WERI-Rb-1 (cell line): ENCODE measurements at regions not wholly inside any gene's neighbourhood (a gene's known extent, or its start where the extent isn't known, plus 50 kb on each side); places are given as distances from the start of the nearest gene placed in this dataset.

Experiments used
- DNase-seq: peaks from one replicate; pipeline ENCODE4 v3.0.0-alpha.2; 2020
- H3K27ac ChIP-seq: fragments of 250-450 bp; sonication (Bioruptor Pico); 2 replicates; pipeline ENCODE4 v1.5.1; 2020; ENCODE audit warnings: mild to moderate bottlenecking, moderate library complexity
- H3K27me3 ChIP-seq: fragments of 250-450 bp; sonication (Bioruptor Pico); 2 replicates; pipeline ENCODE4 v1.5.1; 2021; ENCODE audit warnings: mild to moderate bottlenecking, low read depth, moderate library complexity; ENCODE audit not compliant: insufficient read depth, severe bottlenecking
- H3K36me3 ChIP-seq: fragments of 250-450 bp; sonication (Bioruptor Pico); 2 replicates; pipeline ENCODE4 v1.5.1; 2020; ENCODE audit warnings: mild to moderate bottlenecking, moderate library complexity
- H3K4me3 ChIP-seq: 2 replicates; pipeline ENCODE4 v1.5.1; 2011; ENCODE audit warnings: low read depth, mild to moderate bottlenecking, control low read depth, low read length
- H3K9me3 ChIP-seq: fragments of 250-450 bp; sonication (Bioruptor Pico); 2 replicates; pipeline ENCODE4 v1.5.1; 2021; ENCODE audit warnings: mild to moderate bottlenecking, moderate library complexity; ENCODE audit not compliant: severe bottlenecking
- CTCF ChIP-seq: IDR thresholded peaks from 2 replicates; pipeline ENCODE4 v1.5.1; 2011; ENCODE audit warnings: low read depth, mild to moderate bottlenecking, control low read depth, inconsistent platforms, low read length

DNA sequence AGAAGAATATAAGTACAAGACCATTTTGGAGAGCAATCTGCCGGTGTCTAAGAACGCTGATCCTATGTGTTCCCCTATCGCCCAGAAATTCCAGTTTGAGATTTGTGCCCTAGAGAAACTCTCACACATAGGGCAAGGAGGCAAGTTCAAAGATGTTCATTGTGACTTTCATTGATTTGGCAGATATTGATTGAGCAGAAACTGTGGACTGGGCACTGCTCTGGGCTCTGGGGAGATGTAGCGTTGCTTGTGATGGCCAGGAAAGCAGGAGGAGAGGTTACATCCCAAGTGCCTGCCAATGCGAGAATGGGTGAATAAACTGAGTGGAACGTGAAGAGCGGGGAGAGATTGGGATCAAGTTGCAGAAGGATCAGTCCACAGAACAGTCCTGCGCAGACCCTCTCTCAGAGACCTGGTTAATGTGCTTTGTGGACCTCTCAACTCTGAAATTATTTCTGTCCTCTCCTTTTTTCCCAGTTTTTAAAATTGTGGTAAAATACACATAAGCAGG lies 123.9 kb upstream of the PEG3 start:
- Histone ChIP-seq H3K27me3 (no peaks in the 10 kb centered on the region), H3K9me3 (no peaks in the 10 kb centered on the region), H3K36me3 (no peaks in the 10 kb centered on the region), H3K27ac (no peak overlapping the region), H3K4me3 (no peak overlapping the region)
- TF ChIP-seq CTCF = no peak
- no peak for DNase-seq

GRCh38 chr19:56966225-56966696 lies 125.7 kb upstream of the PEG3 start:
- Histone ChIP-seq H3K27ac (no peak overlapping the region), H3K27me3 (no peaks in the 10 kb centered on the region), H3K4me3 (no peak overlapping the region), H3K36me3 (no peaks in the 10 kb centered on the region), H3K9me3 (no peaks in the 10 kb centered on the region)
- TF ChIP-seq CTCF = no peak
- DNase-seq = peak; percentile 29

DNA sequence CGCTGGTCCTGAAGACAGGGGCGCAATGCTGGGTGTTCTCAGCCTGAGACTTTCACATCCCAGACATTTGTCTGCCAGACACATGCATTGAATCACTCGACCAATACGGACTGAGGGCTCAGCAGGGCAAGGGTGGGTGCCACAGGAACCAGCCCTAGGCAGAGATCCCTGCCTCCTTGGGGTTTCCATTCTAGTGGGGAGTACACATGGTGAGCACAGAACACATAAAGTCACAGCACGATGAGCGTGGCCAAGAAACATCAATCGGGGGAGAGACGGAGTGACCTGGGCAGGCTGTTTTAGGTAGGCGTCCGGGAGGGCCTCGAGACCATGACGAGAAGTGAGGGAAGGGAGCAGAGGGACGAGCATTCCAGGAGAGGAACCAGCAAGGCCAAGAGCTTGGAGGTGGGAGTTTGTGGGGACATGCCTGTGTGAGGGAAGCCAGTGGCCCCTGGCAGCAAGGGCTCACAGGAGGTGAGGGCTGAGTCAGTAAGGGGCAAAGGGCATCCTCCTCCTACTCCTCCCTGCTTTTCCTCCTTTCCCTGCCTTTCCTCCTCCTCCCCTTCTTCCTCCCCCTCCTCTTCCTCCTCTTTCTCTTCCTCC lies 126.3 kb upstream of the PEG3 start:
- TF ChIP-seq CTCF = no peak
- H3K27ac ChIP-seq = no peak overlapping the region
- H3K9me3 ChIP-seq = no peaks in the 10 kb centered on the region
- no peak overlapping the region for H3K4me3 ChIP-seq
- H3K36me3 ChIP-seq = no peaks in the 10 kb centered on the region
- DNase-seq = no peak
- H3K27me3 ChIP-seq = no peaks in the 10 kb centered on the region

DNA sequence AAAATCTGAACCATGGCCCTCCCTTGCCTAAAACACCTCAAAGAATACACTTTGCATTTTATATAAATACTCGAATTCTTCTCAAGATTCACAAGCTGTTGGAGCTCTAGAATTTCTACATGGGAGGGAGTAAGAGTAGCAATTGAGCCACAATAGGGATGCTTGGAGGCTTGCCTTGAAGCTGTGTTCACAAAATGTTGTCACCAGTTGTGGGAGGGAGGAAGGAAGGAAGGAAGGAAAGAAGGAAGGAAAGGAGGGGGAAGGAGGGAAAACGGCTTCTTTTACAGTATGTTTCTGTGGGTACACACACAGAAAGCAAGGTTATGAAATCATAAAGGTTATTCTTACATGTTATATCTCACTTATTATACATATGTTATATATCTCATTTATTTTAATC lies 128.6 kb upstream of the PEG3 start:
- Histone ChIP-seq H3K4me3 (no peak overlapping the region), H3K27ac (no peak overlapping the region), H3K36me3 (no peaks in the 10 kb centered on the region), H3K9me3 (no peaks in the 10 kb centered on the region), H3K27me3 (no peaks in the 10 kb centered on the region)
- DNase-seq = no peak
- TF ChIP-seq CTCF = no peak

DNA sequence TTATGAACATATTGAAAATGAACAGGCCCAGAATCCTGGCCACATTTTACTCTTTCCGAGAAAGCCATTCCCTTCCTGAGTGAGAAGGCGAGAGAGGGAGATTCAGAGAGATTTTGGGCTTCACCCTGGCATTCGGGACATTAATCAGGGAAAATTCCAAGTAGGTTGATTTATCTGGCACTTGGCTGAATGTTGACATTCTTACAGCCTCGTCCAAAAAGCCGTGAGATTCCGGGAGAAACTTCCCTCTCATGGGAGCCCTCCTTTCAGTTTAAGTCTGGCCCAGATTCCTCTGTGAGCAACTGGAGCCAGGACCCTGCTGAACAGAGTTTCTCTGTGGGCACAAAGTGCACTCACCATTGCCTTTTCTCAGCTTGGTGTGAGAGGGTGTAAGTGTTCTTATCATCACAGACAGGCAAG lies 129.2 kb upstream of the PEG3 start:
- Histone ChIP-seq H3K36me3 (no peaks in the 10 kb centered on the region), H3K27ac (no peak overlapping the region), H3K27me3 (no peaks in the 10 kb centered on the region), H3K9me3 (no peaks in the 10 kb centered on the region), H3K4me3 (no peak overlapping the region)
- TF ChIP-seq CTCF = no peak
- DNase-seq = no peak

DNA sequence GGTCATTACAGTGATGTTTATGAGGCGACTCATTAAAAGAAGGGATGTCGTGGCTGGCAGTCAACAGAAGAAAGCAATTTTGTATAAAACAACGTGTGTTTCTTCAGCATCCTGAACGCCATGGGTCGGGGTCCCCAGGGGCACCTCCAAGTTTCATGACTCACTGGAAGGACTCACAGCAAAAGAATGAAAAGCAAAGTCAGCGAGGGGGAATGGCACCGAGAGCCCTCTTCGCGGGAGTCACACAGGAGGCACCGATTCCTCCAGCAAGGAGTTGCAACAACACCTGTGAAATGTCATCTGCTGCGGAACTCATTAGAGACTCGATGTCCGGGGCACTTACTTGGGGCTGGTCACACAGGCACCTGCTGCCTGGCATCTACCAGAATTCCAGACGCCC lies 130.7 kb upstream of the PEG3 start:
- H3K4me3 ChIP-seq = no peak overlapping the region
- H3K9me3 ChIP-seq = no peaks in the 10 kb centered on the region
- H3K36me3 ChIP-seq = no peaks in the 10 kb centered on the region
- H3K27me3 ChIP-seq = no peaks in the 10 kb centered on the region
- TF ChIP-seq CTCF = no peak
- DNase-seq = no peak
- no peak overlapping the region for H3K27ac ChIP-seq
